Activated CD4-positive, alpha-beta T cell treated with anti-CD3 and anti-CD28 coated beads, Interleukin-2, amount 10 ng/mL, durations not matched to agents 7 days and 5 days (primary cell): ENCODE measurements at regions not wholly inside any gene's neighbourhood (a gene's known extent, or its start where the extent isn't known, plus 50 kb on each side); places are given as distances from the start of the nearest gene placed in this dataset.

Experiments
- CTCF ChIA-PET: fragments of 350-600 bp; sonication (Branson Sonifier 250); formaldehyde crosslinking; loops from one replicate; lab custom pipeline; 2021; ENCODE audit warnings: antibody characterized with exemption; lab: Charles Lee
- POLR2A ChIA-PET: fragments of 350-600 bp; sonication (Branson Sonifier 250); formaldehyde crosslinking; loops from one replicate; lab custom pipeline; 2021; ENCODE audit warnings: antibody characterized with exemption; lab: Charles Lee
- DNase-seq: peaks from one replicate; pipeline ENCODE4 v3.0.0-alpha.2; 2020
- H3K27ac Mint-ChIP-seq: one replicate; pipeline ENCODE4 v1.8.0; 2021; ENCODE audit warnings: mild to moderate bottlenecking, moderate library complexity, mixed read lengths
- H3K27me3 Mint-ChIP-seq: one replicate; pipeline ENCODE4 v1.8.0; 2021; ENCODE audit warnings: mixed read lengths
- H3K36me3 Mint-ChIP-seq: one replicate; pipeline ENCODE4 v1.8.0; 2021; ENCODE audit warnings: low read depth, mixed read lengths
- H3K4me1 Mint-ChIP-seq: one replicate; pipeline ENCODE4 v1.8.0; 2021; ENCODE audit warnings: mixed read lengths
- H3K4me3 Mint-ChIP-seq: one replicate; pipeline ENCODE4 v1.8.0; 2021; ENCODE audit warnings: mild to moderate bottlenecking, moderate library complexity, mixed read lengths
- H3K9me3 Mint-ChIP-seq: one replicate; pipeline ENCODE4 v1.8.0; 2021; ENCODE audit warnings: mixed read lengths

- Mint-ChIP-seq H3K36me3 (no peaks in the 10 kb centered on the region), H3K27me3 (no peaks in the 10 kb centered on the region), H3K27ac (no peak overlapping the region), H3K9me3 (no peaks in the 10 kb centered on the region), H3K4me3 (no peak overlapping the region), H3K4me1 (no peaks in the 10 kb centered on the region)
- no peak for DNase-seq
- ChIA-PET CTCF (no interaction called here), POLR2A (no interaction called here)
These were observed 79.7 kb upstream of the C11orf87 start for GRCh38 chr11:109342261-109342660.

- H3K27ac Mint-ChIP-seq = no peak overlapping the region
- POLR2A ChIA-PET = no interaction called here
- H3K27me3 Mint-ChIP-seq = no peaks in the 10 kb centered on the region
- no peak overlapping the region for H3K4me3 Mint-ChIP-seq
- CTCF ChIA-PET = no interaction called here
- H3K4me1 Mint-ChIP-seq = no peaks in the 10 kb centered on the region
- no peak for DNase-seq
- no peaks in the 10 kb centered on the region for H3K9me3 Mint-ChIP-seq
- H3K36me3 Mint-ChIP-seq = no peaks in the 10 kb centered on the region
These were observed 78.7 kb upstream of the C11orf87 start for GRCh38 chr11:109343242-109343641.

GRCh38 chr11:109347304-109347703 is 74.7 kb upstream of the C11orf87 start:
- no peaks in the 10 kb centered on the region for H3K9me3 Mint-ChIP-seq
- H3K4me1 Mint-ChIP-seq = no peaks in the 10 kb centered on the region
- no peak overlapping the region for H3K4me3 Mint-ChIP-seq
- H3K27me3 Mint-ChIP-seq = no peaks in the 10 kb centered on the region
- ChIA-PET CTCF (no interaction called here), POLR2A (no interaction called here)
- no peaks in the 10 kb centered on the region for H3K36me3 Mint-ChIP-seq
- H3K27ac Mint-ChIP-seq = no peak overlapping the region
- no peak for DNase-seq

- H3K9me3 Mint-ChIP-seq = no peaks in the 10 kb centered on the region
- POLR2A ChIA-PET = no interaction called here
- H3K4me3 Mint-ChIP-seq = no peak overlapping the region
These were observed 72.5 kb upstream of the C11orf87 start for GRCh38 chr11:109349276-109350080.

GRCh38 chr11:109350091-109350490 is 71.9 kb upstream of the C11orf87 start:
- Mint-ChIP-seq H3K4me3 (no peak overlapping the region), H3K4me1 (no peaks in the 10 kb centered on the region), H3K9me3 (no peaks in the 10 kb centered on the region), H3K27me3 (no peaks in the 10 kb centered on the region), H3K27ac (no peak overlapping the region), H3K36me3 (no peaks in the 10 kb centered on the region)
- CTCF ChIA-PET = no interaction called here
- POLR2A ChIA-PET = no interaction called here
- no peak for DNase-seq

More at GRCh38 chr11:109349276-109350080, 72.5 kb upstream of the C11orf87 start:
- Mint-ChIP-seq H3K4me1 (no peaks in the 10 kb centered on the region), H3K27ac (no peak overlapping the region), H3K36me3 (no peaks in the 10 kb centered on the region), H3K27me3 (no peaks in the 10 kb centered on the region)
- DNase-seq = no peak
- CTCF ChIA-PET = interaction anchor here (0.6 kb wide), 1 partner anchor 448 kb away, joined by 3 read pairs; no protein-coding TSS in a partner anchor

- Mint-ChIP-seq H3K9me3 (no peaks in the 10 kb centered on the region), H3K27ac (no peak overlapping the region), H3K36me3 (no peaks in the 10 kb centered on the region), H3K27me3 (no peaks in the 10 kb centered on the region), H3K4me1 (no peaks in the 10 kb centered on the region), H3K4me3 (no peak overlapping the region)
- ChIA-PET CTCF (no interaction called here), POLR2A (no interaction called here)
- DNase-seq = no peak
These were observed 59.9 kb upstream of the C11orf87 start for GRCh38 chr11:109362059-109362458.

- no peaks in the 10 kb centered on the region for H3K4me1 Mint-ChIP-seq
- H3K4me3 Mint-ChIP-seq = no peak overlapping the region
- ChIA-PET CTCF (no interaction called here), POLR2A (no interaction called here)
- no peak overlapping the region for H3K27ac Mint-ChIP-seq
- no peaks in the 10 kb centered on the region for H3K36me3 Mint-ChIP-seq
- H3K9me3 Mint-ChIP-seq = no peaks in the 10 kb centered on the region
- DNase-seq = no peak
- no peaks in the 10 kb centered on the region for H3K27me3 Mint-ChIP-seq
These were observed 58.3 kb upstream of the C11orf87 start for GRCh38 chr11:109363682-109364081.

- POLR2A ChIA-PET = no interaction called here
- no peak for DNase-seq
- H3K27me3 Mint-ChIP-seq = no peaks in the 10 kb centered on the region
These were observed 57.1 kb upstream of the C11orf87 start for GRCh38 chr11:109364851-109365250.

GRCh38 chr11:109371444-109372176 is 50.4 kb upstream of the C11orf87 start:
- no peak for DNase-seq
- CTCF ChIA-PET = no interaction called here
- H3K36me3 Mint-ChIP-seq = no peaks in the 10 kb centered on the region
- H3K9me3 Mint-ChIP-seq = peaks cover 6% of the 10 kb centered on the region
- POLR2A ChIA-PET = no interaction called here
- no peak overlapping the region for H3K27ac Mint-ChIP-seq
- H3K4me1 Mint-ChIP-seq = no peaks in the 10 kb centered on the region
- no peaks in the 10 kb centered on the region for H3K27me3 Mint-ChIP-seq
- no peak overlapping the region for H3K4me3 Mint-ChIP-seq

More at GRCh38 chr11:109364851-109365250, 57.1 kb upstream of the C11orf87 start:
- H3K4me3 Mint-ChIP-seq = no peak overlapping the region
- no peaks in the 10 kb centered on the region for H3K4me1 Mint-ChIP-seq
- no peak overlapping the region for H3K27ac Mint-ChIP-seq
- no peaks in the 10 kb centered on the region for H3K9me3 Mint-ChIP-seq
- CTCF ChIA-PET = no interaction called here
- H3K36me3 Mint-ChIP-seq = no peaks in the 10 kb centered on the region
